ENCODE measurements at regions not wholly inside any gene's neighbourhood (a gene's known extent, or its start where the extent isn't known, plus 50 kb on each side); places are given as distances from the start of the nearest gene placed in this dataset.

DNA sequence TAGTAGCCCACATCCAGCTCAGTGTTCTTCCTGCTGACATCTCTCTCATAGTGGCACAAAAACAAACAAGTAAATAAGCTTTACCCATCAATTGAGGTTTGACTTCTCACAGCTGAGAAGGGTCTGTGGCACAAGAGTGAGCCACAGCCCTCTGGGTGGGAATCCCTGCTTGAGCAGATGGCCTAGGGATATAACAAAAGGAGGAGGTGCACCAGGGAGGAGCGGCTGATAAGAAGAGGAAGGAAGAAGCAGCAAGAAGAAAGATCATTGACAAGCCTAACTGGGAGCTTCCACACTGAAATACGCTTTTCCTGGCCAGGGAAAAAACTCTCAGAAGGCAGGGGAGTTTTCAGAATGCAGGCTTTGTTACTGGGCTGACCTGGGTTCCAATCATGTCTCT lies 279.8 kb downstream of the UACA start:
- no peak overlapping the region for H3K9ac ChIP-seq (ENCODE audit: low read depth, low read length)
- POLR2A ChIA-PET (ENCODE audit: unreplicated experiment), result no interaction called here
- TF ChIP-seq SMC3 (IDR thresholded peaks at IDR 0.05; ENCODE audit: low read depth, low read length) (no peak), RCOR1 (IDR thresholded peaks at IDR 0.05; ENCODE audit: insufficient replicate concordance, low read length) (no peak), BHLHE40 (IDR thresholded peaks at IDR 0.05; ENCODE audit: low read depth, low read length) (no peak), POLR2A (IDR thresholded peaks at IDR 0.05; ENCODE audit: low read depth, low read length) (no peak), RAD21 (IDR thresholded peaks at IDR 0.05; ENCODE audit: low read length) (no peak), CHD1 (IDR thresholded peaks at IDR 0.05; ENCODE audit: low read depth, low read length) (no peak), FOS (IDR thresholded peaks at IDR 0.05; ENCODE audit: low read depth, low read length) (no peak), MXI1 (IDR thresholded peaks at IDR 0.05; ENCODE audit: borderline replicate concordance, low read depth, low read length) (no peak), MAZ (IDR thresholded peaks at IDR 0.05; ENCODE audit: borderline replicate concordance, low read depth, low read length) (no peak), RFX5 (IDR thresholded peaks at IDR 0.05; ENCODE audit: low read depth, low read length) (no peak), MAFK (IDR thresholded peaks at IDR 0.05; ENCODE audit: low read depth, low read length) (no peak), NFE2L2 (IDR thresholded peaks at IDR 0.05; ENCODE audit: low read depth, low read length) (no peak), CEBPB (IDR thresholded peaks at IDR 0.05; ENCODE audit: low read depth, low read length) (no peak)
- TF ChIP-seq, protein P1, sequence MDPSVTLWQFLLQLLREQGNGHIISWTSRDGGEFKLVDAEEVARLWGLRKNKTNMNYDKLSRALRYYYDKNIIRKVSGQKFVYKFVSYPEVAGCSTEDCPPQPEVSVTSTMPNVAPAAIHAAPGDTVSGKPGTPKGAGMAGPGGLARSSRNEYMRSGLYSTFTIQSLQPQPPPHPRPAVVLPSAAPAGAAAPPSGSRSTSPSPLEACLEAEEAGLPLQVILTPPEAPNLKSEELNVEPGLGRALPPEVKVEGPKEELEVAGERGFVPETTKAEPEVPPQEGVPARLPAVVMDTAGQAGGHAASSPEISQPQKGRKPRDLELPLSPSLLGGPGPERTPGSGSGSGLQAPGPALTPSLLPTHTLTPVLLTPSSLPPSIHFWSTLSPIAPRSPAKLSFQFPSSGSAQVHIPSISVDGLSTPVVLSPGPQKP (IDR thresholded peaks at IDR 0.05; ENCODE audit: borderline replicate concordance, low read depth, low read length), result no peak
- TF ChIP-seq, protein P2, sequence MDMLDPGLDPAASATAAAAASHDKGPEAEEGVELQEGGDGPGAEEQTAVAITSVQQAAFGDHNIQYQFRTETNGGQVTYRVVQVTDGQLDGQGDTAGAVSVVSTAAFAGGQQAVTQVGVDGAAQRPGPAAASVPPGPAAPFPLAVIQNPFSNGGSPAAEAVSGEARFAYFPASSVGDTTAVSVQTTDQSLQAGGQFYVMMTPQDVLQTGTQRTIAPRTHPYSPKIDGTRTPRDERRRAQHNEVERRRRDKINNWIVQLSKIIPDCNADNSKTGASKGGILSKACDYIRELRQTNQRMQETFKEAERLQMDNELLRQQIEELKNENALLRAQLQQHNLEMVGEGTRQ (IDR thresholded peaks at IDR 0.05; ENCODE audit: low read depth, low read length), result no peak
- TF ChIP-seq, protein P3, sequence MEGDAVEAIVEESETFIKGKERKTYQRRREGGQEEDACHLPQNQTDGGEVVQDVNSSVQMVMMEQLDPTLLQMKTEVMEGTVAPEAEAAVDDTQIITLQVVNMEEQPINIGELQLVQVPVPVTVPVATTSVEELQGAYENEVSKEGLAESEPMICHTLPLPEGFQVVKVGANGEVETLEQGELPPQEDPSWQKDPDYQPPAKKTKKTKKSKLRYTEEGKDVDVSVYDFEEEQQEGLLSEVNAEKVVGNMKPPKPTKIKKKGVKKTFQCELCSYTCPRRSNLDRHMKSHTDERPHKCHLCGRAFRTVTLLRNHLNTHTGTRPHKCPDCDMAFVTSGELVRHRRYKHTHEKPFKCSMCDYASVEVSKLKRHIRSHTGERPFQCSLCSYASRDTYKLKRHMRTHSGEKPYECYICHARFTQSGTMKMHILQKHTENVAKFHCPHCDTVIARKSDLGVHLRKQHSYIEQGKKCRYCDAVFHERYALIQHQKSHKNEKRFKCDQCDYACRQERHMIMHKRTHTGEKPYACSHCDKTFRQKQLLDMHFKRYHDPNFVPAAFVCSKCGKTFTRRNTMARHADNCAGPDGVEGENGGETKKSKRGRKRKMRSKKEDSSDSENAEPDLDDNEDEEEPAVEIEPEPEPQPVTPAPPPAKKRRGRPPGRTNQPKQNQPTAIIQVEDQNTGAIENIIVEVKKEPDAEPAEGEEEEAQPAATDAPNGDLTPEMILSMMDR (conservative IDR thresholded peaks at IDR 0.05; ENCODE audit: low read depth, low read length), result no peak
- no peak overlapping the region for H3K23ac ChIP-seq (ENCODE audit: low read depth, low read length)
- in situ Hi-C loops (cut with MboI; ENCODE audit: low sequenced_read_pairs), result loop anchor here (10.0 to 25.0 kb wide), 4 partner anchors 396 to 1009 kb away; partner anchors contain the start of gene TLE3
- no TSS peak for BruUV-seq (replicated peaks)
- DNase-seq (no peak), ATAC-seq (ENCODE audit: low read depth) (no peak)
- CTCF ChIA-PET, result interaction anchor here (1.2 kb wide), 1 partner anchor 17 kb away, joined by 3 read pairs; no protein-coding TSS in a partner anchor
- no peak overlapping the region for H4K91ac ChIP-seq (ENCODE audit: insufficient read depth, low read depth, low read length)
- H3K4me3 ChIP-seq (ENCODE audit: insufficient read depth, low read depth, low read length), result no peak overlapping the region
- no peak overlapping the region for H3K4me2 ChIP-seq (ENCODE audit: low read depth, low read length)
- no peak overlapping the region for H2BK120ac ChIP-seq (ENCODE audit: low read depth, low read length)
- H3K14ac ChIP-seq (replicated peaks; ENCODE audit: low read depth, low read length), result no peak overlapping the region
- WGBS, 2 experiments (ENCODE audit: extremely low coverage in 2 of 2, insufficient read length in 1 of 2), result no CpG with 5 or more reads among the region's 2 CpGs
- no peak overlapping the region for H2AK9ac ChIP-seq (replicated peaks; ENCODE audit: low read depth, low read length, poor library complexity)
- no peak overlapping the region for H3K18ac ChIP-seq (ENCODE audit: low read depth, low read length)
- no peaks in the 10 kb centered on the region for H3K9me1 ChIP-seq (ENCODE audit: insufficient read depth, low read length)
- H3K27ac ChIP-seq (ENCODE audit: insufficient read depth, low read length), result no peak overlapping the region
- H4K5ac ChIP-seq (ENCODE audit: low read depth, low read length), result no peak overlapping the region
- H3K79me1 ChIP-seq (ENCODE audit: low read depth in 1 of 2, low read length in 2 of 2), result no peaks in the 10 kb centered on the region
- no peak overlapping the region for H4K8ac ChIP-seq (ENCODE audit: low read depth in 2 of 2, low read length in 2 of 2)
- no peak overlapping the region for H2AFZ ChIP-seq (replicated peaks; ENCODE audit: low read length, poor library complexity)
- no peak overlapping the region for H2BK5ac ChIP-seq (ENCODE audit: low read depth, low read length, poor library complexity, severe bottlenecking)
- no peak overlapping the region for H3K56ac ChIP-seq (ENCODE audit: extremely low read depth, insufficient read depth, low read length)
- no peak overlapping the region for H2BK15ac ChIP-seq (ENCODE audit: low read depth, low read length)
- dilution Hi-C loops (cut with HindIII; ENCODE audit: low sequenced_read_pairs, unreplicated experiment), result no loop called here
- no peak overlapping the region for H3K4ac ChIP-seq (ENCODE audit: low read depth, low read length)
- H3K27me3 ChIP-seq (ENCODE audit: control insufficient read depth, insufficient read depth, low read length), result peaks cover 19% of the 10 kb centered on the region
- H3K4me1 ChIP-seq (ENCODE audit: control insufficient read depth, insufficient read depth, low read length), result peaks cover 9% of the 10 kb centered on the region
- intact Hi-C loops (cut with micrococcal nuclease), result no loop called here
- H3K36me3 ChIP-seq (ENCODE audit: control insufficient read depth, insufficient read depth, low read length), result no peaks in the 10 kb centered on the region
- no peak overlapping the region for H2AK5ac ChIP-seq (ENCODE audit: low read depth, low read length)
- no peaks in the 10 kb centered on the region for H3K9me3 ChIP-seq (ENCODE audit: control insufficient read depth, insufficient read depth, low read length)
- peaks cover 8% of the 10 kb centered on the region for H4K20me1 ChIP-seq (ENCODE audit: insufficient read depth, low read length)
- no peak overlapping the region for H2BK20ac ChIP-seq (ENCODE audit: low read depth, low read length)
